WI38 (cell line): ENCODE measurements at regions not wholly inside any gene's neighbourhood (a gene's known extent, or its start where the extent isn't known, plus 50 kb on each side); places are given as distances from the start of the nearest gene placed in this dataset.

Experiments used
- H3K4me3 ChIP-seq: 2 replicates; pipeline ENCODE4 v1.5.1; 2011; ENCODE audit warnings: low read depth, mild to moderate bottlenecking, control low read depth, low read length
- TF ChIP-seq, protein P1 (sequence below): IDR thresholded peaks from 2 replicates; pipeline ENCODE4 v1.5.1; 2012; ENCODE audit warnings: low read depth, mild to moderate bottlenecking, control low read depth, low read length

DNA sequence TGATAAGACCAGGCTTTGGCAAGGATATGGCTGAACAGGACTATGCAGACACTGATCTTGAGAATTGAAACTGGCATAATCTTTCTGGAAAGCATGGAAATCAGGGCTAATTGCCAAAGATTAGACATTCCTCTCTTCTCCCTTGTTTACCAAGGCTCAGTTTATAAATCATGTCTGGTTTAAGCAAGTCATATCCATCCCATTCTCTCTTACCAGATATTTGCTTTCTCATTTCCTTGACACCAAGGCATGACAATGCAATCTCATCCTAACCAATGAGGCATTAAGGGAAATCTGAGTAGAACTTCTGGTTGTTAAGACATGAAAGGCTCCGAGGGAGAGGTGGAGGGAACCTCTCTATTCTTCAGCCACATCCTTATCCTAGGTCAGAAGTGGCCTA is 110.3 kb upstream of the CEP85L start:
- TF ChIP-seq, protein P1, sequence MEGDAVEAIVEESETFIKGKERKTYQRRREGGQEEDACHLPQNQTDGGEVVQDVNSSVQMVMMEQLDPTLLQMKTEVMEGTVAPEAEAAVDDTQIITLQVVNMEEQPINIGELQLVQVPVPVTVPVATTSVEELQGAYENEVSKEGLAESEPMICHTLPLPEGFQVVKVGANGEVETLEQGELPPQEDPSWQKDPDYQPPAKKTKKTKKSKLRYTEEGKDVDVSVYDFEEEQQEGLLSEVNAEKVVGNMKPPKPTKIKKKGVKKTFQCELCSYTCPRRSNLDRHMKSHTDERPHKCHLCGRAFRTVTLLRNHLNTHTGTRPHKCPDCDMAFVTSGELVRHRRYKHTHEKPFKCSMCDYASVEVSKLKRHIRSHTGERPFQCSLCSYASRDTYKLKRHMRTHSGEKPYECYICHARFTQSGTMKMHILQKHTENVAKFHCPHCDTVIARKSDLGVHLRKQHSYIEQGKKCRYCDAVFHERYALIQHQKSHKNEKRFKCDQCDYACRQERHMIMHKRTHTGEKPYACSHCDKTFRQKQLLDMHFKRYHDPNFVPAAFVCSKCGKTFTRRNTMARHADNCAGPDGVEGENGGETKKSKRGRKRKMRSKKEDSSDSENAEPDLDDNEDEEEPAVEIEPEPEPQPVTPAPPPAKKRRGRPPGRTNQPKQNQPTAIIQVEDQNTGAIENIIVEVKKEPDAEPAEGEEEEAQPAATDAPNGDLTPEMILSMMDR: no peak
- no peak overlapping the region for H3K4me3 ChIP-seq

DNA sequence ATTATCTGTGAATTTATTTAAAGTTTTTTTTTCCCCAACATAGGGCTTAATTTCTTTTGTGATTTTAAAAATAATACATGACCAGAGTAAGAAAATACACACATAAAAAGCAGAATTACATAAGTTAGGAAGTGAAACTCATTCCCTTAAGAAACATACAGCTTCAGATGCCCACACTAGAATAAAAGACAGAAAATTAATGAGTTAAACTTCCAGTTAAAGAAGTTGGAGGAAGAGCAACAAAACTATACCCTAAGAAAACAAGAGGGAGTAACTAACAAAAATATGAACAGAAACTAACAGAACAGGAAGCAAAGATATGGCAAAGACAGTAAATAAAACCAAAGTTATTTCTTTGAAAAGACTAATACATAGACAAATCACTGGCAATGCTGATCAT is 107.6 kb upstream of the CEP85L start:
- TF ChIP-seq, protein P1: no peak
- H3K4me3 ChIP-seq: no peak overlapping the region

DNA sequence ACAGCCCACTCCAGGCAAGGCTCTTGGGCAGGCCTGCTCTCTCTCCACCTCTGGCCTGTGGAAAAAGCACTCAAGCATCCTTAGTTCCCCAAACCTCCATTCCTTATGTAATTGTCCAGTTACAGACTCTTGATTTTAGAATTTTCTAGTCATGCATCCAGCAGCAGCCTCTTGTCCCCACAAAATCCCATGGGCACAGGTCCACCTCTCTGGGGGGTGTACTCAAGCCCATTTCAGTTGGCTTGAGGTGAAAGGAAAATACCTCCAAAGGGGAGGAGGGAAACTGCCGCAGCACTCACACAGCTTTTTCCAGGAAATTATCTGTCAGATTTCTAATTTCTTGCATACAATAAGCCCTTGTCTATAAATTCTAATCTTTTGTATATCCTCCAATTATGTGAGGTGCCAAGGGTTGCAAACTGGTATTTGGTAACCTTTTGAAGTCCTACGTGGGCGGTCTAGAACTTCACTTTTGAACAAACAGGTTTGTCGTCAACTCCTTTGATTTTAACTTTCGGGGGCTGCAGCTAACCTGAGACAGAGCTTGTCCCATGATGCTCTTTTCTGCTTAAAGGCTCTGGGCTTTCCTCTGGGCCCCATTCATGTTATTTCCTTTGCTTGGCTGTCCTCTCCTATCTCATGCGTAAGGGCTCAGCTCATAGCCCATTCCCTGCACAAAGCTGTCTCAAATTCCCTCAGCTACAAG is 104.7 kb upstream of the CEP85L start:
- H3K4me3 ChIP-seq: no peak overlapping the region
- TF ChIP-seq, protein P1: no peak

DNA sequence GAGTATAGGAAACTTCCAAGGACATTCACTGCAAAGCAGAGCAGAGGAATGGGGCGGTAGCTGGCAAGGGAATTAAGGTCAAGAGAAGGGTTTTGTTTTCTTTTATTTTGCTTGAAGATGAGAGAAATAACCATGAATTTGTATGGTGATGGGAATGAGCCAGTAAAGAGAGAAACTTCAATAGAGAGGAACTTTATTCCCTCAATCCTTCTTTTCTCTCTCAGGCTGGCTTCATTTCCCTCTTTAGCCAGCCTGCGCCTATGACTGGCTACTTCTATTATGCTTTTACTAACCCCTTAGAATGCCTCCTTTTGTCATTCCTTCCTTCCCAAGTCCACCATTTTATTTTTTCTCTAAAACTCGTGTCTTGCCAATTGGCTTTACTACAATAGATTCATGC is 101.4 kb upstream of the CEP85L start:
- no peak overlapping the region for H3K4me3 ChIP-seq
- TF ChIP-seq, protein P1: no peak

DNA sequence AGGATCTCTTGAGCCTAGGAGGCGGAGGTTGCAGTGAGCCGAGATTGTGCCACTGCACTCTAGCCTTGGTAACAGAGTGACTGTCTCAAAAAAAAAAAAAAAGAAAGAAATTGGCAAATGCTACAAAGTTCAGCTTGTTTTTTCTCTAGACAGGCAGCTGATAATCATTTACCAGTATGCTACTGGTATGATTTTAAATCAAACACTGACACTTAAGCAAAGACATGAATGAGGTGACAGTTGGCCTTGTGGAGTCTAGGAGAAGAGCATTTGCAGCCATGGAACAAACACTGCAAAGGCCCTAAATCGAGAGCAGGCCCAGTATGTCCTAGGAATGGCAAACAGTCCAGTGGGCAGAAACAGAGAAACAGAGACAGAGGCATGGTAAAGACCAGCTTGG is 99.7 kb upstream of the CEP85L start:
- H3K4me3 ChIP-seq: no peak overlapping the region
- TF ChIP-seq, protein P1: no peak

DNA sequence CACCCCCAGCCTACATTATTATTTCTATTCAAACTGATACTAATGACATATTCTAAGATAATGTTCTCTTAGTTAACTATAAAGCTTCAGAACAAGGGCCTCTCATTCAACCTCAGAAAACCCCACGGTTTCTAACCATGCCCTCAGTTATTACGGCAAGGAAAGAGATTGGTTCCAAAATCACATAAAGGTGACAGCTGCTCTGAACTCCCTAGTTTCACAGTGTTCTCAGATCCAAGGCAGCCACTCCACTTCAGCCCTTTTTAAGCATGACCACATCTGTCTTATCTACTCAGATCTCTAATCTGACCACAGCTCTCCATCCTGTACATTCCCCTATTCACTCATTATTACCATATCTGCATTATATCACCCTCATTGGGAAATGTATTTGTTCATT is 98.8 kb upstream of the CEP85L start:
- TF ChIP-seq, protein P1: no peak
- H3K4me3 ChIP-seq: no peak overlapping the region

DNA sequence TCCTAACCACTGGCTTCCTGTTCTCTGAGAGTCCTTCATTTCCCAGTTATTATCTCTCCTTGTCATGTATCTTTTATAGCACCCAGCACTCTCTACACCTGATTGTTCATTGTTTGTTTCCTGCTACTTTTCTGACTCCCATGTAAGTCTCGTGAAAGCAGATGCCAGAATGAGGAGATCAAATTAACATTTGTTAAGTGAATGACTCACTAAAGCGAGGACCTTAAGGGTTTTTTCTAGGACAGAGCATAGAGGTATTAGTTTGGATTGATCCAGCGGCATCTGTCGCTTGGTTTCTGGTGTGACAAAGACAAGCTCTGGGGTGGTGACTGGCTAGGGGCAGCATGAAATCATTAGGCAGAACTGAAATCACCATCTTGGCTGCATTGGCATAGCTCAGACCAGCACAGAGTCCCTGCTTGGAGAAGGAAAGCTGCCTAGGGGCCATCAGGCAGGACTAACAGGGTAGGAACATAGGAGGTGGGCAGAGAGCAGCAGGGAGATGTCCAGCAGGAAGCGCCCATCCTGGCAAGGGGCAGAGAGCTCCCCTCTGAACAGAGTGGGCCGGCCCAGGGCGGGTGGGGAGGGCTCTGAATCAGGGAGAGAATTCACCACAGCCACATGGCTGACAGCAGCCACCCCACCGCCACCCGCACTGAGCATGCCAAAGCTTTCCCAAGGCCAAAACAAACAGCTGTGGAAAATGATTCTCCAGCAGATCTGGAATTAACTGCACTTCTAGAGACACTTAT is 97.1 kb upstream of the CEP85L start:
- H3K4me3 ChIP-seq: no peak overlapping the region
- TF ChIP-seq, protein P1: no peak
